HFFc6 (cell line): ENCODE measurements at regions not wholly inside any gene's neighbourhood (a gene's known extent, or its start where the extent isn't known, plus 50 kb on each side); places are given as distances from the start of the nearest gene placed in this dataset.

Source experiments
- DNase-seq: peaks from one replicate; pipeline ENCODE4 v3.0.0-alpha.2; 2018
- H3K27ac Mint-ChIP-seq: 2 replicates; pipeline ENCODE4 v1.8.0; 2020; ENCODE audit warnings: mild to moderate bottlenecking, mixed read lengths
- H3K27me3 Mint-ChIP-seq: 2 replicates; pipeline ENCODE4 v1.8.0; 2021; ENCODE audit warnings: mild to moderate bottlenecking, moderate library complexity, mixed read lengths; ENCODE audit not compliant: insufficient read depth
- H3K36me3 Mint-ChIP-seq: 2 replicates; pipeline ENCODE4 v1.8.0; 2021; ENCODE audit warnings: low read depth, mixed read lengths
- H3K4me1 Mint-ChIP-seq: 2 replicates; pipeline ENCODE4 v1.8.0; 2020; ENCODE audit warnings: low read depth, mixed read lengths
- H3K4me3 Mint-ChIP-seq: 2 replicates; pipeline ENCODE4 v1.8.0; 2020; ENCODE audit warnings: mild to moderate bottlenecking, moderate library complexity, mixed read lengths
- H3K9me3 Mint-ChIP-seq: 2 replicates; pipeline ENCODE4 v1.8.0; 2020; ENCODE audit warnings: mild to moderate bottlenecking, mixed read lengths
- TF ChIP-seq, protein P1 (sequence below): fragments of 200-600 bp; sonication (generic); IDR thresholded peaks from 2 replicates; pipeline ENCODE4 v1.5.0; 2021; ENCODE audit warnings: antibody characterized with exemption, mild to moderate bottlenecking

DNA sequence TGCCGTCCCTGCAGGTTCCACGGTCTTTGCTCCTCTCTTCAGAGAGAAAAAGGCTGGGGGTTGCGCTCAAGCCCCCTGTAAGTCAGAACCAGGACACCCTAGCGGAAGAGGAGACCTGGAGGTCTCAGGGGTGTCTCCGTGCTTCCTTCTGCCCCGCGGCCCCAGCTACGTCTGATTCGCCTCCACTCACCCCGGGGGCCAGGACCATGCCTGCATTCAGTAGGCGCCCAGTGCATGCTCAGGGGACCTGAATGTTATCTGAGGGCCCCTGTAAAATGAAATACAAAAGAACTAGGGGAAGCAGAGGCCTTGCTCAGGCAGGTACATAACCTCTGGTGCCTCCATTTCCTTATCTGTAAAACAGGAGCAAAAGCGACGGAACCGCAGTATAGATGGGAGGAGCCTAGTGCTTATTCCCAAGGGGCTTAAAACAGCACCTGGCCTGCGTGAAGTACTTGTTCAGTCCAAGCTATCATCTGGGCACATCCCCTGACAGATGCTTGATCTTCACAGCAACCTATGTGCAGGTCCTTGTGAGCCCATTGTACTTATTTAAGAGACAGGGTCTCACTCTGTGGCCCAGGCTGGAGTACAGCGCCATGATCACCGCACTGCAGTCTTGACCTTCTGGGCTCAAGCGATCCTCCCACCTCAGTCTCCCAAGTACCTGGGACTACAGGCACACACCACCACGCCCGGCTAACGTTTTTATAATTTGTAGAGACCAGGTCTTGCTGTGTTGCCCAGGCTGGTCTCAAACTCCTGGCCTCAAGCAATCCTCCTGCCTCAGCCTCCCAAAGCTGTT, 110.3 kb upstream of the NCOR2 start:
- Mint-ChIP-seq H3K4me3 (no peak overlapping the region), H3K27ac (no peak overlapping the region)
- TF ChIP-seq, protein P1, sequence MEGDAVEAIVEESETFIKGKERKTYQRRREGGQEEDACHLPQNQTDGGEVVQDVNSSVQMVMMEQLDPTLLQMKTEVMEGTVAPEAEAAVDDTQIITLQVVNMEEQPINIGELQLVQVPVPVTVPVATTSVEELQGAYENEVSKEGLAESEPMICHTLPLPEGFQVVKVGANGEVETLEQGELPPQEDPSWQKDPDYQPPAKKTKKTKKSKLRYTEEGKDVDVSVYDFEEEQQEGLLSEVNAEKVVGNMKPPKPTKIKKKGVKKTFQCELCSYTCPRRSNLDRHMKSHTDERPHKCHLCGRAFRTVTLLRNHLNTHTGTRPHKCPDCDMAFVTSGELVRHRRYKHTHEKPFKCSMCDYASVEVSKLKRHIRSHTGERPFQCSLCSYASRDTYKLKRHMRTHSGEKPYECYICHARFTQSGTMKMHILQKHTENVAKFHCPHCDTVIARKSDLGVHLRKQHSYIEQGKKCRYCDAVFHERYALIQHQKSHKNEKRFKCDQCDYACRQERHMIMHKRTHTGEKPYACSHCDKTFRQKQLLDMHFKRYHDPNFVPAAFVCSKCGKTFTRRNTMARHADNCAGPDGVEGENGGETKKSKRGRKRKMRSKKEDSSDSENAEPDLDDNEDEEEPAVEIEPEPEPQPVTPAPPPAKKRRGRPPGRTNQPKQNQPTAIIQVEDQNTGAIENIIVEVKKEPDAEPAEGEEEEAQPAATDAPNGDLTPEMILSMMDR = no peak

DNA sequence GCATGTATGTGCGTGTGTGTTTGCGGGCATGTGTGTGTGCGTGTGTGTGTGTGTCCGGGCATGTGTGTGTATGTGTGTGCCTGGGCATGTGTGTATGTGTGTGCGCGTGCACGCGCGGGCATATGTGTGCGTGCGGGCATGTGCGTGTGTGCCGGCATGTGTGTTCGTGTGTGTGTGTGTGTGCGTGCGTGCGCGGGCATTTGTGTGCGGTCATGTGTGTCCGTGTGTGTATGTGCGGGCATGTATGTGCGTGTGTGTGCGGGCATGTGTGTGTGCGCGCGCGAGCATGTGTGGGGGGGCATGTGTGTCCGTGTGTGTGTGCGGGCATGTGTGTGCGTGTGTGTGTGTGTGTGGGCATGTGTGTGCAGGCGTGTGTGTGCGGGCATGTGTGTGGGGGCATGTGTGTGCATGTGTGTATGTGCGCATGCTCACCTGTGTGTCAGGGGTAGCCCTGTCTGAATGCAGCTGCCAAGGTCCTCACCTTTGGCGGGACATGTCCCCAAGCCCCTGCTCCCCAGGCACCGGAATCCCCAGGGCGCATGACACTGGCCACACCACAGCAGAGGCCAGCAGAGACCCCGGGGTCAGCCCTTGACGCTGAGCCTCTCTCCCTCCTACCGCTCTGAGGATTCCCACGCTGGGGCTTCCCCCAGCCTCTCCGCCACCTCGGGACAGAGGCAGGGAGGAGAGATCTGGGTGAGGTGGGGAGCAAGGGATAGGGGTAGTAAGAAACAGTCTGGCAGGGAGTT, 109.5 kb upstream of the NCOR2 start:
- no peak for DNase-seq
- H3K4me1 Mint-ChIP-seq = peaks cover 38% of the 10 kb centered on the region
- no peak overlapping the region for H3K27ac Mint-ChIP-seq
- peaks cover 2% of the 10 kb centered on the region for H3K27me3 Mint-ChIP-seq
- no peaks in the 10 kb centered on the region for H3K9me3 Mint-ChIP-seq
- H3K4me3 Mint-ChIP-seq = peak overlapping the region; percentile 79
- H3K36me3 Mint-ChIP-seq = no peaks in the 10 kb centered on the region
- TF ChIP-seq, protein P1 = no peak

More for the DNA sequence above, 110.3 kb upstream of the NCOR2 start:
- H3K9me3 Mint-ChIP-seq = no peaks in the 10 kb centered on the region
- H3K36me3 Mint-ChIP-seq = no peaks in the 10 kb centered on the region
- no peak for DNase-seq
- peaks cover 45% of the 10 kb centered on the region for H3K4me1 Mint-ChIP-seq
- peaks cover 2% of the 10 kb centered on the region for H3K27me3 Mint-ChIP-seq

DNA sequence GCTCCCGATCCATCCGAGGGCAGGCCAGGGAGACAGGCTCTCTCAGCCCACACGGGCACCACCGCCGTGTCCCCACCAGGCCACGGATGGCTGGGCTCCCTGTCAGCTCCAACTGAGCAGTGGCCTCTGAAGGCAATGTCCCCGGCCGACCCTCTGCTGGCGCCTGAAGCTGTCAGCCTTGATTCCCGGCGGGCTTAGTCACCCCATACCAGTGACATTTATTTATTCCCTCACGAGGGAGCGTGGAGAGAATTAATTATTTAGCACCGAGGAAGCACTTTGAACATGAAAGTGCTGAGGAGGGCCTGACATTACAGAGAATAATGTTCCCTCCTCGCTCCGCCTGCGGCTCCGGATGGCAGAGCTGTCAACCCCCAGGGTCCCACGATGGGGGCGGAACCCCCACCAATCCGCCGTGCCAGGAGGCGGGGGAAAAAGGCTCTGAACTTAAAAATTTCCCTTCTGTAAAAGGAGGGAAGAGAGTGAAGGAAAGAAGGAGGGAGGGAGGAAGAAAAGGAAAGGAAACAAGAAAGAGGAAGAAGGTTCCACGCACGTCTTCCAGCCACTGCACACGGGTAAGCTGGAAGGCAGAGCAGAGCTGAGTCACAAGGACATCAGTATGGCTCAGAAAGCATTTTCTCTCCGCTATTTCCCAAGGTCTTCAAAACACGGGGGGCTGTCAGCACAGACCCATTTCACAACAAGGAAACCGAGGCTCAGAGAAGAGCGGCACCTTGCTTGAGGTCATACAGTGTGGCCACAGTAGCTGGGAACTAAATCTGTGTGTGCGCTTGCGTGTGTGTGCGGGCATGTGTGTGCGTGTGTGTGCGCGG, 108.7 kb upstream of the NCOR2 start:
- peaks cover 2% of the 10 kb centered on the region for H3K27me3 Mint-ChIP-seq
- H3K4me3 Mint-ChIP-seq = peak overlapping the region; percentile 79
- TF ChIP-seq, protein P1 = no peak
- H3K36me3 Mint-ChIP-seq = no peaks in the 10 kb centered on the region
- no peaks in the 10 kb centered on the region for H3K9me3 Mint-ChIP-seq
- H3K4me1 Mint-ChIP-seq = peaks cover 31% of the 10 kb centered on the region
- DNase-seq = no peak
- H3K27ac Mint-ChIP-seq = peak overlapping the region; percentile 77

DNA sequence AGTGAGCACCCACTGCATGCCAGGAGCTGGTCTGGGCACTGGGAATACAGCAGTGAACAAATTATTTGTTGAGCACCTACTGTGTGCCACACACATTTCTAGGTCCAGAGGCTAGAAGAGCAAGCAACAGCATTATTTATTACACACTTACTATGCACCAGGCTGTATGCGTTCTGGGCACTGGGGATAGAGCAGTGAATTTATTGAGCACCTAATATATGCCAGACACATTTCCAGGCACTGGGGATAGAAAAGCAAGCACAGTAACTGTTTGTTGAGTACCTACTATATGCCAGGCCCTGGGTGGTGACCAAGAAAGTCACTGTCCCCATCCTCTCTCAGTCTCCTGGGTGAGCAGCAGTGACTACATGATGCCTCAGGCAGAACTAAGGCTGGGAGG, 107.5 kb upstream of the NCOR2 start:
- peaks cover 4% of the 10 kb centered on the region; the same call in 1 of the 2 replicates for H3K36me3 Mint-ChIP-seq
- H3K4me3 Mint-ChIP-seq = no peak overlapping the region
- peaks cover 28% of the 10 kb centered on the region for H3K4me1 Mint-ChIP-seq

More for the DNA sequence above, 107.5 kb upstream of the NCOR2 start:
- TF ChIP-seq, protein P1 = no peak
- no peak for DNase-seq
- H3K27me3 Mint-ChIP-seq = peaks cover 2% of the 10 kb centered on the region
- H3K9me3 Mint-ChIP-seq = peaks cover 4% of the 10 kb centered on the region
- H3K27ac Mint-ChIP-seq = no peak overlapping the region
